ENCODE measurements at regions not wholly inside any gene's neighbourhood (a gene's known extent, or its start where the extent isn't known, plus 50 kb on each side); places are given as distances from the start of the nearest gene placed in this dataset.

DNA sequence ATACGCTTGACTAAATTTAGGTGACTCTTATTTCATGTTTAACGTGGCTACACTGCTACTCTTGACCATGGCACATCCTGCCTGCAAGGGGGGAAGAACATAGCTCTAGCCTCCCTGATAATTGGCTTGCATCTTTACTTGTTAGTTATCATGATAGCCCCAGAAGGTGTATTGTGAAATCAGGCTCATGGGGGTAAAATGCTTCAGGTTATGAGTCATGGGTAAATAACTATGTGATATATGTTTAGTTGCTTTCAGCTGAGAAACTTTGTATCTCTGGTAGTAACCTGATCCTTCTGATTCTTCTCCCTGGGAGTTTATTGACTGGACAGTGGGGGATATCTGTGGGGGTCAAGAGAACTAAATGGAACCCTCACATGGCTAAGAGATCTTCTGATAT lies 660.8 kb upstream of the UBE2E2 start:
- no peaks in the 10 kb centered on the region for H3K27me3 ChIP-seq (ENCODE audit: insufficient read depth, low read length)
- no peak overlapping the region for H3K4me2 ChIP-seq (ENCODE audit: low read length)
- TF ChIP-seq, protein P1, sequence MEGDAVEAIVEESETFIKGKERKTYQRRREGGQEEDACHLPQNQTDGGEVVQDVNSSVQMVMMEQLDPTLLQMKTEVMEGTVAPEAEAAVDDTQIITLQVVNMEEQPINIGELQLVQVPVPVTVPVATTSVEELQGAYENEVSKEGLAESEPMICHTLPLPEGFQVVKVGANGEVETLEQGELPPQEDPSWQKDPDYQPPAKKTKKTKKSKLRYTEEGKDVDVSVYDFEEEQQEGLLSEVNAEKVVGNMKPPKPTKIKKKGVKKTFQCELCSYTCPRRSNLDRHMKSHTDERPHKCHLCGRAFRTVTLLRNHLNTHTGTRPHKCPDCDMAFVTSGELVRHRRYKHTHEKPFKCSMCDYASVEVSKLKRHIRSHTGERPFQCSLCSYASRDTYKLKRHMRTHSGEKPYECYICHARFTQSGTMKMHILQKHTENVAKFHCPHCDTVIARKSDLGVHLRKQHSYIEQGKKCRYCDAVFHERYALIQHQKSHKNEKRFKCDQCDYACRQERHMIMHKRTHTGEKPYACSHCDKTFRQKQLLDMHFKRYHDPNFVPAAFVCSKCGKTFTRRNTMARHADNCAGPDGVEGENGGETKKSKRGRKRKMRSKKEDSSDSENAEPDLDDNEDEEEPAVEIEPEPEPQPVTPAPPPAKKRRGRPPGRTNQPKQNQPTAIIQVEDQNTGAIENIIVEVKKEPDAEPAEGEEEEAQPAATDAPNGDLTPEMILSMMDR (IDR thresholded peaks at IDR 0.05; ENCODE audit: low read length), result no peak
- H3K79me2 ChIP-seq (ENCODE audit: insufficient read depth, low read length), result no peaks in the 10 kb centered on the region
- no peak overlapping the region for H3K4me3 ChIP-seq (ENCODE audit: low read depth, low read length, poor library complexity, severe bottlenecking)
- H3K36me3 ChIP-seq (ENCODE audit: insufficient read depth, low read length), result no peaks in the 10 kb centered on the region
- H3K9ac ChIP-seq (ENCODE audit: low read length), result no peak overlapping the region
- H2AFZ ChIP-seq (ENCODE audit: low read length), result no peak overlapping the region
- no peaks in the 10 kb centered on the region for H3K9me2 ChIP-seq (ENCODE audit: low read depth, low read length)
- no peaks in the 10 kb centered on the region for H4K20me1 ChIP-seq (ENCODE audit: insufficient read depth, low read length)
- H3K4me1 ChIP-seq (ENCODE audit: insufficient read depth, low read length, severe bottlenecking), result no peaks in the 10 kb centered on the region
- H3F3A ChIP-seq (ENCODE audit: insufficient read depth, low read length), result no peaks in the 10 kb centered on the region
- H3K27ac ChIP-seq (ENCODE audit: low read depth, low read length, poor library complexity, severe bottlenecking), result no peak overlapping the region
- no peaks in the 10 kb centered on the region for H3K9me3 ChIP-seq (ENCODE audit: low read length)

DNA sequence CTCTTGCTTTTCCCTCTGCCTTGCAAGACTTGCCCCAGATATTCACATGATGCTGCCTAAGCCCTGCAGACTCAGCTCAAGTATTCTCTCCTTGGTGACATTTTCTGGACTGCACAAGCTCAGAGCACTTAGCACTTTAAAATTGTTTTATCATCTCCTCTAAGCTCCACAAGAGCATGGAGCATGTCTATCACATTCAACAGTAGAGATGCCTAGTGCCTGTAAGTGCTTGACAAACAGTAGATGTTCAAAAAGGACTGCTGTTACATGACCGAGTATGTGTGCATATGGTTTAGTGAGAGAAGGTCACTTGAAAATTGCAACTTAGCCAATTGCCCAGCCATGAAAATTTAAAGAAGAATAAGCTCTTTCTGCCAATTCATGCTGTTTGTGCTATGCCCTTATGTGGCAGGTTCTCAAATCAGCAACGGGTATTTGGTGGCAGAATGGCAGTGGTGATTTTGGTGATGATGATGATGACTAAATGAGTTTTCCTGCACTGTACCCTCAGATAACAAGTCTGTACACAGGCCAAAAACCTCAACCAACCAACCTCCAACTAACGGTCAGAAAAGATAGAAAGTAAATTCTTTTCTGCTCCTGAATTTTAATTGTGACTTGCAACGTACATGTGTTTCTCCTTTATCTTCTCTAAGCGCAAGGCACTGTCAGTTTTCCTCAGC lies 647.2 kb upstream of the UBE2E2 start:
- H3K79me2 ChIP-seq (ENCODE audit: insufficient read depth, low read length), result no peaks in the 10 kb centered on the region

DNA sequence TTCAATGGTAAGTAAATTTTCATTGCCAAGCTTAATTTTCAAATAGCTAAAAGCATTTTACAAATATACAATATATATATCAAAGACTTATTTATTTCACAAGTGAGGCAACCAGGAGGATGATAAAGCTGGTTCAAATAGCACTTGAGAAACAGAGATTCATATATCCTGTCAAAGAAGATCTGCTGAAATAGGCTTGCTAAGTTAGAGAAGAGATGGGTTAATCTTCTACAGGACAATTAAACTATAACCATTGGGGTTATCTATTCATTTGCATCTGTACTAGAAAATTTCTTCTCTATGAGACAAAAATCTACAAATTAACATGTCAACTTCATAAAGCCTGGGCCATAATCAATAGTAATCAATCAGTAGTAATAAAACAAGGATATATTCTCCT lies 637.7 kb upstream of the UBE2E2 start:
- H3F3A ChIP-seq (ENCODE audit: insufficient read depth, low read length), result no peaks in the 10 kb centered on the region
- no peak overlapping the region for H3K27ac ChIP-seq (ENCODE audit: low read depth, low read length, poor library complexity, severe bottlenecking)
- TF ChIP-seq, protein P1 (IDR thresholded peaks at IDR 0.05; ENCODE audit: low read length), result no peak
- no peak for TF ChIP-seq EZH2 (IDR thresholded peaks at IDR 0.05; ENCODE audit: borderline replicate concordance, low read length)

More for the DNA sequence above, 647.2 kb upstream of the UBE2E2 start:
- Histone ChIP-seq H3K9me2 (ENCODE audit: low read depth, low read length) (no peaks in the 10 kb centered on the region), H3K4me1 (ENCODE audit: insufficient read depth, low read length, severe bottlenecking) (no peaks in the 10 kb centered on the region), H3K9me3 (ENCODE audit: low read length) (no peaks in the 10 kb centered on the region), H3K9ac (ENCODE audit: low read length) (no peak overlapping the region), H4K20me1 (ENCODE audit: insufficient read depth, low read length) (no peaks in the 10 kb centered on the region), H3K4me3 (ENCODE audit: low read depth, low read length, poor library complexity, severe bottlenecking) (no peak overlapping the region), H3F3A (ENCODE audit: insufficient read depth, low read length) (no peaks in the 10 kb centered on the region), H2AFZ (ENCODE audit: low read length) (no peak overlapping the region), H3K27ac (ENCODE audit: low read depth, low read length, poor library complexity, severe bottlenecking) (no peak overlapping the region), H3K27me3 (ENCODE audit: insufficient read depth, low read length) (no peaks in the 10 kb centered on the region), H3K4me2 (ENCODE audit: low read length) (no peak overlapping the region), H3K36me3 (ENCODE audit: insufficient read depth, low read length) (no peaks in the 10 kb centered on the region)
- TF ChIP-seq, protein P1 (IDR thresholded peaks at IDR 0.05; ENCODE audit: low read length), result no peak
- no peak for TF ChIP-seq EZH2 (IDR thresholded peaks at IDR 0.05; ENCODE audit: borderline replicate concordance, low read length)

More for the DNA sequence above, 637.7 kb upstream of the UBE2E2 start:
- Histone ChIP-seq H3K4me3 (ENCODE audit: low read depth, low read length, poor library complexity, severe bottlenecking) (no peak overlapping the region), H3K9ac (ENCODE audit: low read length) (no peak overlapping the region), H3K9me2 (ENCODE audit: low read depth, low read length) (no peaks in the 10 kb centered on the region), H3K79me2 (ENCODE audit: insufficient read depth, low read length) (no peaks in the 10 kb centered on the region), H3K36me3 (ENCODE audit: insufficient read depth, low read length) (no peaks in the 10 kb centered on the region), H2AFZ (ENCODE audit: low read length) (no peak overlapping the region), H3K4me2 (ENCODE audit: low read length) (no peak overlapping the region), H3K9me3 (ENCODE audit: low read length) (no peaks in the 10 kb centered on the region), H3K27me3 (ENCODE audit: insufficient read depth, low read length) (no peaks in the 10 kb centered on the region), H3K4me1 (ENCODE audit: insufficient read depth, low read length, severe bottlenecking) (no peaks in the 10 kb centered on the region), H4K20me1 (ENCODE audit: insufficient read depth, low read length) (no peaks in the 10 kb centered on the region)
